ENCODE measurements at regions not wholly inside any gene's neighbourhood (a gene's known extent, or its start where the extent isn't known, plus 50 kb on each side); places are given as distances from the start of the nearest gene placed in this dataset.

- H3K27me3 ChIP-seq: no peaks in the 10 kb centered on the region
- no peak overlapping the region for H3K4me3 ChIP-seq
- H3K4me1 ChIP-seq: no peaks in the 10 kb centered on the region
- H3K36me3 ChIP-seq: no peaks in the 10 kb centered on the region
- no peaks in the 10 kb centered on the region for H3K9me3 ChIP-seq
- no peak for DNase-seq (ENCODE audit: low spot score in 2 of 2)
- no peak for TF ChIP-seq POLR2AphosphoS5 (IDR thresholded peaks at IDR 0.05)
- TF ChIP-seq POLR2A (IDR thresholded peaks at IDR 0.05): no peak
- TF ChIP-seq, protein P1, sequence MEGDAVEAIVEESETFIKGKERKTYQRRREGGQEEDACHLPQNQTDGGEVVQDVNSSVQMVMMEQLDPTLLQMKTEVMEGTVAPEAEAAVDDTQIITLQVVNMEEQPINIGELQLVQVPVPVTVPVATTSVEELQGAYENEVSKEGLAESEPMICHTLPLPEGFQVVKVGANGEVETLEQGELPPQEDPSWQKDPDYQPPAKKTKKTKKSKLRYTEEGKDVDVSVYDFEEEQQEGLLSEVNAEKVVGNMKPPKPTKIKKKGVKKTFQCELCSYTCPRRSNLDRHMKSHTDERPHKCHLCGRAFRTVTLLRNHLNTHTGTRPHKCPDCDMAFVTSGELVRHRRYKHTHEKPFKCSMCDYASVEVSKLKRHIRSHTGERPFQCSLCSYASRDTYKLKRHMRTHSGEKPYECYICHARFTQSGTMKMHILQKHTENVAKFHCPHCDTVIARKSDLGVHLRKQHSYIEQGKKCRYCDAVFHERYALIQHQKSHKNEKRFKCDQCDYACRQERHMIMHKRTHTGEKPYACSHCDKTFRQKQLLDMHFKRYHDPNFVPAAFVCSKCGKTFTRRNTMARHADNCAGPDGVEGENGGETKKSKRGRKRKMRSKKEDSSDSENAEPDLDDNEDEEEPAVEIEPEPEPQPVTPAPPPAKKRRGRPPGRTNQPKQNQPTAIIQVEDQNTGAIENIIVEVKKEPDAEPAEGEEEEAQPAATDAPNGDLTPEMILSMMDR (IDR thresholded peaks at IDR 0.05): no peak
- no peak for TF ChIP-seq EP300 (IDR thresholded peaks at IDR 0.05)
- no peak overlapping the region for H3K27ac ChIP-seq
Measured at GRCh38 chr2:142299021-142299420, 168.2 kb upstream of the LRP1B start.

DNA sequence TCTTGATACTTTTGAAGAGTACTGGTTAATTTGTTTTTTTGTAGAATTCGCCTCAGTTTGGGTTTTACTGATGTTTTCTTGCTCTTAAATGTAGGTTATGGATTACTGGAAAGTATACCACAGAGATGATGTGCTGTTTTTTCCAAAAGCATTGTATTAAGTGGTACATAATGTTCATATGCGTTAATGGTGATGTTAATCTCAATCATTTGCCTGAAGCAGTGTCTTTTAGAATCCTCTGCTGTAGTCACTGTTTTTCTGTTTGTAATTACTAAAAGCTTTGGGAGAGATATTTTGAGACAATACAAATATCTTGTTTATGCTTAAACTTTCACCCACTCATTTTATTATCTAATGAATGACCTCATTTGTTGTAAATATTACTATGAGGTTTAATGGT is 163.4 kb upstream of the LRP1B start:
- Histone ChIP-seq H3K27ac (no peak overlapping the region), H3K36me3 (no peaks in the 10 kb centered on the region), H3K4me3 (no peak overlapping the region), H3K9me3 (no peaks in the 10 kb centered on the region), H3K4me1 (no peaks in the 10 kb centered on the region), H3K27me3 (no peaks in the 10 kb centered on the region)
- TF ChIP-seq, protein P1 (IDR thresholded peaks at IDR 0.05): no peak
- TF ChIP-seq POLR2A (IDR thresholded peaks at IDR 0.05) (no peak), POLR2AphosphoS5 (IDR thresholded peaks at IDR 0.05) (no peak), EP300 (IDR thresholded peaks at IDR 0.05) (no peak)
- no peak for DNase-seq (ENCODE audit: low spot score in 2 of 2)
- 72% methylated on average over 2 of the region's 2 CpGs for WGBS

- Histone ChIP-seq H3K4me1 (no peaks in the 10 kb centered on the region), H3K36me3 (no peaks in the 10 kb centered on the region), H3K9me3 (no peaks in the 10 kb centered on the region), H3K27me3 (no peaks in the 10 kb centered on the region), H3K4me3 (no peak overlapping the region), H3K27ac (no peak overlapping the region)
- DNase-seq (ENCODE audit: low spot score in 2 of 2): no peak
- no peak for TF ChIP-seq POLR2AphosphoS5 (IDR thresholded peaks at IDR 0.05)
- TF ChIP-seq, protein P1 (IDR thresholded peaks at IDR 0.05): no peak
- TF ChIP-seq EP300 (IDR thresholded peaks at IDR 0.05): no peak
- no peak for TF ChIP-seq POLR2A (IDR thresholded peaks at IDR 0.05)
- 48% methylated on average over 2 of the region's 2 CpGs for WGBS
Measured at GRCh38 chr2:142291969-142292368, 161.2 kb upstream of the LRP1B start.

- 35% methylated on average over 3 of the region's 3 CpGs for WGBS
- TF ChIP-seq POLR2AphosphoS5 (IDR thresholded peaks at IDR 0.05): no peak
- TF ChIP-seq, protein P1 (IDR thresholded peaks at IDR 0.05): no peak
- TF ChIP-seq EP300 (IDR thresholded peaks at IDR 0.05): no peak
- no peak for TF ChIP-seq POLR2A (IDR thresholded peaks at IDR 0.05)
- Histone ChIP-seq H3K4me3 (no peak overlapping the region), H3K27me3 (no peaks in the 10 kb centered on the region), H3K36me3 (no peaks in the 10 kb centered on the region), H3K9me3 (no peaks in the 10 kb centered on the region), H3K27ac (no peak overlapping the region), H3K4me1 (no peaks in the 10 kb centered on the region)
- no peak for DNase-seq (ENCODE audit: low spot score in 2 of 2)
Measured at GRCh38 chr2:142290931-142291330, 160.1 kb upstream of the LRP1B start.

DNA sequence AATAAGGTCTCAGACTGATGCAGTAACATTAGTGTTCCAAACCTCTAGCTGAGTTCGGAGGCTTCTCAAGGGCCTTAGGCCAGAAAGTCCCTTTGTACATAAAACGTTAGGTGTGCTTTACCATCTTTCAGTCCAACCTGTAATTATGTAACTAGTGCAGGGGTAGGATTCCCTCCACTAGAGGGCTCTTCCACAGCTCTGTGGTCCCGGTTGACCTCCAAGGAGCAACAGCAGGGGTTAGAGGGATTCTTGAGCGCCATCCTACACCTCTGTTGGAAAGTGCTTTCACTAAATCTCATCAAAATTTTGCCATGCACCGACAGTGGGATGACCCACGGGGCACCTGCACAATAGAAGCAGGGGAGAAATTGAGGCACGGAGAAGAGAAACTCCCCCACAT is 155.8 kb upstream of the LRP1B start:
- no peak for DNase-seq (ENCODE audit: low spot score in 2 of 2)

More for the DNA sequence above, 155.8 kb upstream of the LRP1B start:
- Histone ChIP-seq H3K27me3 (no peaks in the 10 kb centered on the region), H3K36me3 (no peaks in the 10 kb centered on the region), H3K9me3 (no peaks in the 10 kb centered on the region), H3K27ac (no peak overlapping the region), H3K4me1 (no peaks in the 10 kb centered on the region), H3K4me3 (no peak overlapping the region)
- TF ChIP-seq EP300 (IDR thresholded peaks at IDR 0.05) (no peak), POLR2A (IDR thresholded peaks at IDR 0.05) (no peak), POLR2AphosphoS5 (IDR thresholded peaks at IDR 0.05) (no peak)
- TF ChIP-seq, protein P1 (IDR thresholded peaks at IDR 0.05): no peak
- WGBS: 56% methylated on average over 7 of the region's 7 CpGs
